Activated naive CD8-positive, alpha-beta T cell treated with anti-CD3 and anti-CD28 coated beads, Interleukin-2, amount 10 ng/mL, durations not matched to agents 7 days and 5 days (primary cell): ENCODE measurements at regions not wholly inside any gene's neighbourhood (a gene's known extent, or its start where the extent isn't known, plus 50 kb on each side); places are given as distances from the start of the nearest gene placed in this dataset.

ENCODE experiments used
- ATAC-seq: fragments of 150-1000 bp; cut with Tn5 transposase; one replicate; pipeline ENCODE4 v1.10.0; 2021; ENCODE audit warnings: low read depth, moderate library complexity
- POLR2A ChIA-PET: fragments of 350-600 bp; sonication (Branson Sonifier 250); formaldehyde crosslinking; loops from one replicate; lab custom pipeline; 2021; ENCODE audit warnings: antibody characterized with exemption; lab: Charles Lee
- DNase-seq: peaks from one replicate; pipeline ENCODE4 v3.0.0; 2021
- H3K27ac Mint-ChIP-seq: one replicate; pipeline ENCODE4 v1.8.0; 2022; ENCODE audit warnings: mild to moderate bottlenecking, mixed read lengths
- H3K27me3 Mint-ChIP-seq: one replicate; pipeline ENCODE4 v1.8.0; 2022; ENCODE audit warnings: mild to moderate bottlenecking, moderate library complexity, mixed read lengths
- H3K36me3 Mint-ChIP-seq: one replicate; pipeline ENCODE4 v1.8.0; 2021; ENCODE audit warnings: mild to moderate bottlenecking, mixed read lengths
- H3K4me1 Mint-ChIP-seq: one replicate; pipeline ENCODE4 v1.8.0; 2021; ENCODE audit warnings: mixed read lengths
- H3K4me3 Mint-ChIP-seq: one replicate; pipeline ENCODE4 v1.8.0; 2022; ENCODE audit warnings: mild to moderate bottlenecking, moderate library complexity, mixed read lengths
- H3K9me3 Mint-ChIP-seq: one replicate; pipeline ENCODE4 v1.8.0; 2021; ENCODE audit warnings: mixed read lengths

GRCh38 chr6:77183447-77183846 is 279.8 kb downstream of the HTR1B start:
- Mint-ChIP-seq H3K9me3 (peaks cover 2% of the 10 kb centered on the region), H3K4me1 (no peaks in the 10 kb centered on the region), H3K27ac (no peak overlapping the region), H3K36me3 (no peaks in the 10 kb centered on the region), H3K27me3 (no peaks in the 10 kb centered on the region), H3K4me3 (no peak overlapping the region)
- ATAC-seq = no peak
- POLR2A ChIA-PET = no interaction called here
- no peak for DNase-seq

GRCh38 chr6:77181749-77182148 is 281.5 kb downstream of the HTR1B start:
- Mint-ChIP-seq H3K36me3 (no peaks in the 10 kb centered on the region), H3K4me1 (no peaks in the 10 kb centered on the region), H3K27me3 (no peaks in the 10 kb centered on the region), H3K4me3 (no peak overlapping the region), H3K9me3 (peaks cover 2% of the 10 kb centered on the region), H3K27ac (no peak overlapping the region)
- ATAC-seq = no peak
- POLR2A ChIA-PET = no interaction called here
- no peak for DNase-seq

- H3K4me1 Mint-ChIP-seq = no peaks in the 10 kb centered on the region
- POLR2A ChIA-PET = no interaction called here
- H3K27ac Mint-ChIP-seq = no peak overlapping the region
- H3K4me3 Mint-ChIP-seq = no peak overlapping the region
- H3K9me3 Mint-ChIP-seq = peaks cover 3% of the 10 kb centered on the region
- DNase-seq = no peak
- no peaks in the 10 kb centered on the region for H3K27me3 Mint-ChIP-seq
- H3K36me3 Mint-ChIP-seq = no peaks in the 10 kb centered on the region
- no peak for ATAC-seq
Observed at GRCh38 chr6:77180326-77180725, 283.0 kb downstream of the HTR1B start.

GRCh38 chr6:77178821-77179220 is 284.5 kb downstream of the HTR1B start:
- no peak overlapping the region for H3K4me3 Mint-ChIP-seq
- H3K27me3 Mint-ChIP-seq = no peaks in the 10 kb centered on the region
- no peak overlapping the region for H3K27ac Mint-ChIP-seq
- no peaks in the 10 kb centered on the region for H3K4me1 Mint-ChIP-seq
- H3K36me3 Mint-ChIP-seq = no peaks in the 10 kb centered on the region
- ATAC-seq (no peak), DNase-seq (no peak)
- POLR2A ChIA-PET = no interaction called here
- peaks cover 1% of the 10 kb centered on the region for H3K9me3 Mint-ChIP-seq

GRCh38 chr6:77177470-77177869 is 285.8 kb downstream of the HTR1B start:
- Mint-ChIP-seq H3K27ac (no peak overlapping the region), H3K36me3 (peaks cover 2% of the 10 kb centered on the region), H3K4me1 (no peaks in the 10 kb centered on the region), H3K9me3 (peaks cover 1% of the 10 kb centered on the region), H3K4me3 (no peak overlapping the region), H3K27me3 (no peaks in the 10 kb centered on the region)
- no peak for DNase-seq
- ATAC-seq = no peak
- POLR2A ChIA-PET = no interaction called here

DNA sequence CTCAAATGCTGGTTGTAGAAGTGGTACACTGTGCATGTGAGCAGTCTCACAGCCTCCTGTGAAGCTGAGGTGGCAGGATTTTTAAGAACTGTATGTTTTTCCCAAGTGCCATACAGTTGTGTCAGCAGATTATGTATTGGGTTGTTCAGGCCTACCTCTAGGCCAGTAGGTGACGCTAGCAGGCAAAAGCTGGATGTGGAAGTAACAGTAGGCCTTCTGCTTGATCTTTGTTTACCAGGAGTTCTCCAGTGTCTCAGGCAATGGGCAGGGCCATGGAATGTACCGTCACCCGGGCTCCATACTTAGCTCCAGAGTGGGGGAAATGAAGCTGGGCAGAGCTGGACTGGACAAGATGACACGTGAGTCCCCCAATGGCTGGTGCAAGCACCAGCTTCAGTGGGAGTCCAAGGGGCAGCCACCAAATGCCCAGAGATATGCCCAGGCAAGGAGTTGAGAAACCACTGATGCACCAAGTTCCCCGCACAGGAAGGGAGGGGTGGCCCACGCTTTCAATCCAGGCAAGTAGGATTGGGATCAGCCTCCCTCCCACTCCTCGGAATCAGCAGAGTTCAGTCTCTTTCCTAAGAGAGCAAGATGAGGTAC is 289.7 kb downstream of the HTR1B start:
- no peak overlapping the region for H3K27ac Mint-ChIP-seq
- H3K9me3 Mint-ChIP-seq = peaks cover 3% of the 10 kb centered on the region
- POLR2A ChIA-PET = no interaction called here
- ATAC-seq (no peak), DNase-seq (no peak)
- no peaks in the 10 kb centered on the region for H3K4me1 Mint-ChIP-seq
- no peaks in the 10 kb centered on the region for H3K27me3 Mint-ChIP-seq
- no peak overlapping the region for H3K4me3 Mint-ChIP-seq
- H3K36me3 Mint-ChIP-seq = peaks cover 2% of the 10 kb centered on the region

GRCh38 chr6:77172578-77172977 is 290.7 kb downstream of the HTR1B start:
- ATAC-seq = no peak
- no peaks in the 10 kb centered on the region for H3K27me3 Mint-ChIP-seq
- peaks cover 4% of the 10 kb centered on the region for H3K9me3 Mint-ChIP-seq
- H3K36me3 Mint-ChIP-seq = peaks cover 2% of the 10 kb centered on the region
- POLR2A ChIA-PET = no interaction called here
- no peak overlapping the region for H3K4me3 Mint-ChIP-seq
- H3K4me1 Mint-ChIP-seq = no peaks in the 10 kb centered on the region
- no peak overlapping the region for H3K27ac Mint-ChIP-seq
- DNase-seq = no peak

DNA sequence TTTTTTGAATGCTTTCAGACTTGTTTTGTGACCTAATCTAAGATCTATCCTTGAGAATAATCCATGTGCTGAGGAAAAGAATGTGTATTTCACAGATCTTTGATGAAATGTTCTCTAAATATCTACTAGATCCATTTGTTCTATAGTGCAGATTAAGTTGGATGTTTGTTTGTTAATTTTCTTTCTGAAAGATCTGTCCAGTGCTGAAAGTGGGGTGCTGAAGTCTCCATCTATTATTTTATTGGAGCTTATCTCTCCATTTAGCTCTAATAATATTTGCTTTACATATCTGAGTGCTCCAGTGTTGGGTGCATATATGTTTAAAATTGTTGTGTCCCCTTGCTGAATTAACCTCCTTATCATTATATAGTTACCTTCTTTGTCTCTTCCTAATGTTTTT is 303.6 kb downstream of the HTR1B start:
- Mint-ChIP-seq H3K27me3 (no peaks in the 10 kb centered on the region), H3K27ac (no peak overlapping the region), H3K36me3 (no peaks in the 10 kb centered on the region), H3K9me3 (no peaks in the 10 kb centered on the region), H3K4me3 (no peak overlapping the region), H3K4me1 (no peaks in the 10 kb centered on the region)
- POLR2A ChIA-PET = no interaction called here
- ATAC-seq = no peak
- DNase-seq = no peak

DNA sequence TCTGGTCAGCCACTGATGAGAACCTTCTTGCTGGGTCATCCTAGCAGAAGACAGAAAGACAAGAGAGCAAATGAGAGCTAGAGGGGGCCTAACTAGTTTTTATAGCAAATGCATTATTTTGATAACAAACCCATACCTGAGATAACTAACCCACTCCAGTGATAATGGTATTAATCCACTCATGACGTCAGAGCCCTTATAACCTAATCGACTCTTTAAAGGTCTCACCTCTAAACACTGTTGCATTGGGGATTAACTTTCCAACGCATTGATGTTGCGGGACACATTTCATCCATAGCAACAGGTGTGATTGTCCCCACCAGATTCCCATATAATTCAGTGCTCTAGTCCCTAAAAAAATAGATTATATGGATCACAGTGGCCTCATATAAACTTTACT is 312.1 kb downstream of the HTR1B start:
- ATAC-seq = no peak
- no peaks in the 10 kb centered on the region for H3K27me3 Mint-ChIP-seq
- POLR2A ChIA-PET = no interaction called here

GRCh38 chr6:77150736-77151135 is 312.6 kb downstream of the HTR1B start:
- POLR2A ChIA-PET = no interaction called here
- no peaks in the 10 kb centered on the region for H3K36me3 Mint-ChIP-seq
- peaks cover 5% of the 10 kb centered on the region for H3K9me3 Mint-ChIP-seq
- no peaks in the 10 kb centered on the region for H3K4me1 Mint-ChIP-seq
- DNase-seq (no peak), ATAC-seq (no peak)
- no peak overlapping the region for H3K4me3 Mint-ChIP-seq
- no peak overlapping the region for H3K27ac Mint-ChIP-seq
- no peaks in the 10 kb centered on the region for H3K27me3 Mint-ChIP-seq

More for the DNA sequence above, 312.1 kb downstream of the HTR1B start:
- Mint-ChIP-seq H3K36me3 (no peaks in the 10 kb centered on the region), H3K4me3 (no peak overlapping the region), H3K9me3 (peaks cover 5% of the 10 kb centered on the region), H3K27ac (no peak overlapping the region), H3K4me1 (no peaks in the 10 kb centered on the region)
- DNase-seq = no peak

DNA sequence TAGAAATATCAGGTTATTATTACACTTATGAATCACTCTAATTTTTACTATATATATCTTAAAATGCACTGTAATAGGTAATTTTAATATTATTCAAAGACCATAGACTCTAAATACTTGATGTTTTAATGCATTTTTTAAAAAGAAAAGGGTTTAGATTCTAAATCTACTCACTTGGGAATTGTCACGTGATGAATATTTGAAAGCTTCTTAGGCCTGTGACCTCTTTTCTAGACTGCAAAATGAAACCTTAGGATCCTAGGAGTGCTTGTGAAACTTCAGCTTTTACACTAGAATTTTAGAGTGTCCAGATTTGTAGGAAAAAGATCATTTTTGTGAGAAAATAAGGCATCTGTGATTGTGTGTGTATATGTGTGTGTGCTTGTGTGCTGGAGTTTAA is 318.0 kb downstream of the HTR1B start:
- Mint-ChIP-seq H3K9me3 (peaks cover 2% of the 10 kb centered on the region), H3K36me3 (no peaks in the 10 kb centered on the region), H3K4me3 (no peak overlapping the region), H3K27ac (no peak overlapping the region), H3K27me3 (no peaks in the 10 kb centered on the region), H3K4me1 (no peaks in the 10 kb centered on the region)
- ATAC-seq (no peak), DNase-seq (no peak)
- POLR2A ChIA-PET = no interaction called here

GRCh38 chr6:77143659-77144447 is 319.4 kb downstream of the HTR1B start:
- H3K9me3 Mint-ChIP-seq = no peaks in the 10 kb centered on the region
- no peak overlapping the region for H3K27ac Mint-ChIP-seq
- no peak overlapping the region for H3K4me3 Mint-ChIP-seq
- no peaks in the 10 kb centered on the region for H3K27me3 Mint-ChIP-seq
- POLR2A ChIA-PET = no interaction called here
- H3K36me3 Mint-ChIP-seq = no peaks in the 10 kb centered on the region
- ATAC-seq = no peak
- no peaks in the 10 kb centered on the region for H3K4me1 Mint-ChIP-seq
- no peak for DNase-seq

DNA sequence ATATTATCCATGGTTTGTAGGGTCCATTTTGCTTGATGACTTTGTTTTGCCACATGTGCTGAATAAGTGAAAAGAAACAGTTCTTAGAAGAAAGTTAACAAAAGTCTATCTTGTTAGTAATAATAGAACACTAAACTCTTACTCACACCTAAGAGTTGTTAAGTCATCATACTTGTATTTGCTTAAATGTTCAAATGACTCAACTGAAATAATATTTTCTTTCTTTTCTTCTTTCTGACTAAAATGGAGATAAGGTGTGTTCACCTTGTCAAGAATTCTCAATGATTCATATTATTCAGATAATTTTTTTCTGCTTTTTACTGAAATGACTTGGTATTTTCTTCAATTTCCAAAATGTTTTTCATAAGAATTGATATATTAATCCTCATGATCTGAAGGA is 327.2 kb downstream of the HTR1B start:
- no peak for DNase-seq
- Mint-ChIP-seq H3K4me1 (no peaks in the 10 kb centered on the region), H3K4me3 (no peak overlapping the region), H3K27ac (no peak overlapping the region), H3K36me3 (no peaks in the 10 kb centered on the region), H3K9me3 (peaks cover 1% of the 10 kb centered on the region), H3K27me3 (no peaks in the 10 kb centered on the region)
- no peak for ATAC-seq
- POLR2A ChIA-PET = no interaction called here

GRCh38 chr6:77133031-77133430 is 330.3 kb downstream of the HTR1B start:
- no peak overlapping the region for H3K4me3 Mint-ChIP-seq
- H3K36me3 Mint-ChIP-seq = no peaks in the 10 kb centered on the region
- no peak overlapping the region for H3K27ac Mint-ChIP-seq
- ATAC-seq (no peak), DNase-seq (no peak)
- POLR2A ChIA-PET = no interaction called here
- H3K4me1 Mint-ChIP-seq = no peaks in the 10 kb centered on the region
- peaks cover 8% of the 10 kb centered on the region for H3K9me3 Mint-ChIP-seq
- H3K27me3 Mint-ChIP-seq = no peaks in the 10 kb centered on the region
